ENCODE measurements at regions not wholly inside any gene's neighbourhood (a gene's known extent, or its start where the extent isn't known, plus 50 kb on each side); places are given as distances from the start of the nearest gene placed in this dataset.

- TF ChIP-seq, protein P1, sequence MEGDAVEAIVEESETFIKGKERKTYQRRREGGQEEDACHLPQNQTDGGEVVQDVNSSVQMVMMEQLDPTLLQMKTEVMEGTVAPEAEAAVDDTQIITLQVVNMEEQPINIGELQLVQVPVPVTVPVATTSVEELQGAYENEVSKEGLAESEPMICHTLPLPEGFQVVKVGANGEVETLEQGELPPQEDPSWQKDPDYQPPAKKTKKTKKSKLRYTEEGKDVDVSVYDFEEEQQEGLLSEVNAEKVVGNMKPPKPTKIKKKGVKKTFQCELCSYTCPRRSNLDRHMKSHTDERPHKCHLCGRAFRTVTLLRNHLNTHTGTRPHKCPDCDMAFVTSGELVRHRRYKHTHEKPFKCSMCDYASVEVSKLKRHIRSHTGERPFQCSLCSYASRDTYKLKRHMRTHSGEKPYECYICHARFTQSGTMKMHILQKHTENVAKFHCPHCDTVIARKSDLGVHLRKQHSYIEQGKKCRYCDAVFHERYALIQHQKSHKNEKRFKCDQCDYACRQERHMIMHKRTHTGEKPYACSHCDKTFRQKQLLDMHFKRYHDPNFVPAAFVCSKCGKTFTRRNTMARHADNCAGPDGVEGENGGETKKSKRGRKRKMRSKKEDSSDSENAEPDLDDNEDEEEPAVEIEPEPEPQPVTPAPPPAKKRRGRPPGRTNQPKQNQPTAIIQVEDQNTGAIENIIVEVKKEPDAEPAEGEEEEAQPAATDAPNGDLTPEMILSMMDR (IDR thresholded peaks at IDR 0.05) = no peak
- TF ChIP-seq EZH2 (IDR thresholded peaks at IDR 0.05) = no peak
- TF ChIP-seq EZH2phosphoT487 (IDR thresholded peaks at IDR 0.05) = no peak
Measured at GRCh38 chr7:41507686-41508268, 195.1 kb downstream of the INHBA start.

All from neural progenitor cell (in vitro differentiated cells).